GM12873 (cell line): ENCODE measurements at regions not wholly inside any gene's neighbourhood (a gene's known extent, or its start where the extent isn't known, plus 50 kb on each side); places are given as distances from the start of the nearest gene placed in this dataset.

Experiments
- TF ChIP-seq, protein P1 (sequence below): IDR thresholded peaks from 2 replicates; pipeline ENCODE4 v1.5.1; 2012; ENCODE audit warnings: low read depth, mild to moderate bottlenecking, moderate library complexity, low read length, control low read depth; ENCODE audit not compliant: insufficient read depth; ENCODE audit errors: missing control alignments

DNA sequence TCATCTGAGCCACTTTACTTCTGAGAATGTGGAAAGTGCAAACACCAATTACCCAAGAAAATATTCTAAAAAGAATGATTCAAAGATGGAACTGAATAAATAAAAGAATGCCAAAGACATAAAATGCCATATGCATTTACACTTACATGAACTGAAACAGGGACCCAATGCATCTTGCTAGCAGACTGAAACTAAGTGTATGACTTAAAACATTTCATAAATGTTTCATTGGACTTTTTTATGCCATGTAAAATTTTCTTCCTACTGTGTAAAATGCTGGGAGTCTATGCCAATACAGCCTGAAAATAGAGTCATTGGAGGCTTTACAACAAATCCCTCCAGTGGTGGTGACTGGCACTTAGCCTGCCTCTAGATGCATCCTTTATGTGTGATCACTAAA, 735.1 kb upstream of the CCDC54 start:
- TF ChIP-seq, protein P1, sequence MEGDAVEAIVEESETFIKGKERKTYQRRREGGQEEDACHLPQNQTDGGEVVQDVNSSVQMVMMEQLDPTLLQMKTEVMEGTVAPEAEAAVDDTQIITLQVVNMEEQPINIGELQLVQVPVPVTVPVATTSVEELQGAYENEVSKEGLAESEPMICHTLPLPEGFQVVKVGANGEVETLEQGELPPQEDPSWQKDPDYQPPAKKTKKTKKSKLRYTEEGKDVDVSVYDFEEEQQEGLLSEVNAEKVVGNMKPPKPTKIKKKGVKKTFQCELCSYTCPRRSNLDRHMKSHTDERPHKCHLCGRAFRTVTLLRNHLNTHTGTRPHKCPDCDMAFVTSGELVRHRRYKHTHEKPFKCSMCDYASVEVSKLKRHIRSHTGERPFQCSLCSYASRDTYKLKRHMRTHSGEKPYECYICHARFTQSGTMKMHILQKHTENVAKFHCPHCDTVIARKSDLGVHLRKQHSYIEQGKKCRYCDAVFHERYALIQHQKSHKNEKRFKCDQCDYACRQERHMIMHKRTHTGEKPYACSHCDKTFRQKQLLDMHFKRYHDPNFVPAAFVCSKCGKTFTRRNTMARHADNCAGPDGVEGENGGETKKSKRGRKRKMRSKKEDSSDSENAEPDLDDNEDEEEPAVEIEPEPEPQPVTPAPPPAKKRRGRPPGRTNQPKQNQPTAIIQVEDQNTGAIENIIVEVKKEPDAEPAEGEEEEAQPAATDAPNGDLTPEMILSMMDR = no peak

DNA sequence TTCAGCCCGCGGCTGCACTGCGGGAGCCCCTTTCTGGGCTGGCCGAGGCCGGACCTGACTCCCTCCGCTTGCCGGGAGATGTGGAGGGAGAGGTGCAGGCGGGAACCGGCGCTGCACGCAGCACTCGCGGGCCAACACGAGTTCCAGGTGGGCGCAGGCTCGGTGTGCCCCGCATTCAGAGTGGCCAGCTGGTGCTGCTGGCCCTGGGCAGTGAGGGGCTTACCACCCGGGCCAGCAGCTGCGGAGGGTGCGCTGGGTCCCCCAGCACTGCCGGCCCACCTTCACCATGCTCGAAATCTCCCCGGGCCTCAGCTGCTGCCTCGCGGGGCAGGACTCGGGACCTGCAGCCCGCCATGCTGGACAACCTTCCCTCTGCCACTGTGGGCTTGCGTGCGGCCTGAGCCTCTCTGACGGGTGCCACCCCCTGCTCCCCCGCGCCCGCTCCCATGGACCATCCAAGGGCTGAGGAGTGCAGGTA, 733.5 kb upstream of the CCDC54 start:
- TF ChIP-seq, protein P1 = no peak

DNA sequence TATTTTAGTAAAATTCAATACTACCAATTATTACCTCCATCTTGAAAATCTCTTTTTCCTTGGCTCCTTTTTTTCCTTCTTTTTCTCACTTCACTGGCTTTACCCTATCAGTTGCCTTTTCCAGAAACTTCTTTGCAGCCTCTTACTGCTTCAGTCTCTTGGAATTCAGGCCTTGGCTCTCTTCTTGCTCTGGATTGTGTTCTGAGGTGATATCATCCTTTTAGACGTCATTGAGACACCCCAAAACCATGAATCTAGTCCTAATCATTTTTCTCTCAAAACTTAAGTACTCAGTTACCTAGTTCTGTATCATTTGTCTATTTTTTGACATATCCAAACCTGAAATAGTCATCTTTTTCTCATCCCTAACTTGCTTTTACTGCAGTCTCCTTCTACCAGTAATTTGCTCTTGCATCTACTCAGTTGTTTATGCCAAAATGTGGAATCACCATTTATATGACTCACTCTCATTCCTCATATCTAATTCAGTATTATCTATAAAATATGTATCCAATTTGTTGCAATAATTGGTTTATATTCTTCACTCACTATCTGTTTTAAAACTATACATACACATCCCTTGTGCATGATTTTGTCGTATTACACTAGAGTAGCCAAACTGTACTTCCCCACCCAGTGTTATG, 703.2 kb upstream of the CCDC54 start:
- TF ChIP-seq, protein P1 = no peak

DNA sequence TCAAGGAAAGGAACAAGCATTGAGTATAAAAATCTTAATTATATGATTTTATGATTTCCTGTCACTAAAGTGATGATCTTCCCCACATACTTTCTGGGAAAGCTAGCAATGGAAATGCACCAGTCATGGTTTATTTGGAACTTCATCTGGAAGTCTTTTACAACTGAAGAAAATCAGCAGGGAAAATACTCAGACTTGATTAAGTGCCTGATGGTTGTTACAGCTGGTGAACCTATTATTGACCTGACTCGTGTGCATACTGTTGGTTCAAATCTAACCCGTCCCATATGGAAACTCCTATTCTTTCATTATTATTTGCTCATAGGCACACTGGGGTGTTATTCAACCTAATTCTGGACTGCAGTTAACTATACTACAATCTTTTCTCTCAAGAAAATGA, 701.8 kb upstream of the CCDC54 start:
- TF ChIP-seq, protein P1 = no peak

DNA sequence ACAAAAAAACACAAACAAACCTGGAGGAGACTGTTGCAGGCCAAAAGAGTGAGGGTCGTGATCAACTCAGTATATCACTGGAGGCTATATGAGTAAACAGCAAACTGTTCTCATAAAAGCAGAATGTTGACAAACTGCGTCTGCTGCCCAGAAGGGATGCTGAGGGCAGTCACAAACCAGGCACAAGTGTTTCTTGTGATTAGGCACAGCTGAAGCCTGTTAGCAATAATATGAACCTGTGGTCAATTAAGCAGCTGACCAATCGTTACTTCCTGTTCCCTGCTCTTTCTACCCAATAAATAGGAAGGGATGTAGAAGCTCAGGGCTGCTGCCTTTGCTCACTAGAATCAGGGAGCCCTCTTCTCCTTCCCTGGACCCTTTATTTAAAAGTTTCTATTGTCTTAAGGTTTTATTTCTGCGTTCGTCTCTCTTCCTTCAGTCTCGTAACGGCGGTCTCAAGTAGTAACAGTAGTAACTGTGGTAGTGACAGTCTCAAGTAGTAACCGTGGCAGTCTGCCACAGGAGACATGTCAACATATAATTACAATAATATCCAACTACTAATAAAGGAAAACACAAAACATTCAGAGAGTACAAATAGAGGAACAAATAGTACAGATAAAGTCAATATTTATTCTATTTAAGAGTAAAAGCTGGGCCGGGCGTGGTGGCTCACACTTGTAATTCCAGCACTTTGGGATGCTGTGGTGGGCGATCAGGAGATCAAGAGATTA, 698.4 kb upstream of the CCDC54 start:
- TF ChIP-seq, protein P1 = no peak

DNA sequence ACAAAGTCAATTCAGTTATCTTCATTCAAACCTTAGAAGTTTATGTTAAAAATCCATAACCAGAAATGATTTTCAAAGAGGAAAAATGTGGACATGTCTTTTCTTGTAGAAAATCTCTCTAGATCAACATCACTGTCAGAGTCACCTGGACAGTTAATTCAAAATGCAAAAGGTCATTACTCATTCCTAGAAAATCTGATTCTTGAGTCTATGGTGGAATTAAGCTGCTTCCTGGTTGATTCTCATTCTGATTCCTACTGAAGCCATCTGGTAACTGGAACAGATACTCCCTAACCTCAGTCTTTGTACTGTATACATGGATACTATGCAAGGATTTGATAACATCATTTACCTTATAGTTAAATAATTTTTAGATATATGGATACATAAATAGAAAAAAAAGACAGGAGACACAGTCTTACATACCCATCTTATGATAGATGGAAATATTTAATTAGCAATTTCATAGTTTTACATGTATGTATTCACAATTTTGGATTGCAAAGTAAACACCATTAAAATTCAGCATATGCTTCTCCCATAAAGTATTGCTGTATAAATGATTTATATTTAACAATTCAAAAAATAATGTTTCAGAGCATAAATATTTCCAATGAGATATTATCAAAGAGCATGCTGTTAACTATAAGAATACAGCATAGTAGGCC, 693.2 kb upstream of the CCDC54 start:
- TF ChIP-seq, protein P1 = no peak

DNA sequence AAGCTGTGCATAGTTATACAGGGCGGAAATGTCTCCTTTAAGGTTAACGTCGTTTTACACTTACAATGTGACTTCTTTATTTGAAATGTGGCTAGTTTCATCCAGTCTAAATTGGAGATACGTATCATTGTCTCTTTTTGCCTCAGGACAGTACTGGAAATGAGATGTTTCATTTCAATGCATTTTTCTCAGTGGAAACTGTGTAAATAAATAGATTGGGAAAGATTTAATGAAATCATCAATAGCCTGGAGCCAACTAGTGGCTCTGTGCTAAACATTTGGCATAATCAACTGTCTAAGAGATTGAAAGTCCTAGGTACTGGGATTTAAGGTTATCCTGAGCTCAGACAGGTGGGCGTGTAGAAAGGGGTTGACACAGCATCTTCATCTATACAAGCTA, 691.5 kb upstream of the CCDC54 start:
- TF ChIP-seq, protein P1 = no peak
